ENCODE measurements at regions not wholly inside any gene's neighbourhood (a gene's known extent, or its start where the extent isn't known, plus 50 kb on each side); places are given as distances from the start of the nearest gene placed in this dataset.

DNA sequence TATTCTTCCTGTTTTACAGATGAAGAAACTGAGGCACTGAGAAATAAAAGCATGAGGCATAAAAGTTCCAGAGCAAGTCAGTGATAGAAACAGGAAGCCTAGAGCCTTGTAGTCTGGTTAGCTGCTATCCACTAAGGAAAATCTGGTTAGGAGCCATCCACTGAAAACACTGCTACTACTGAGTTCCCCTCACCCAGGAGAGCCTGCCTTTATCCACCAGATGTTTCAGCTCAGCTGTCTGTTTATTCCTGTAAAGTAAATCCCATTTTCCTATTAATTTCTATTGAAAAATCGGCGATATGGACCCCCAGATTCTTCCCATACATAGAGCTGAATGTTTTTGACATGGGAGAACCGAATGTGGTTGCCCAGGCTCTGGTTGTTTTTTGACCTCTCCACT lies 63.7 kb upstream of the LMO4 start:
- H3K18ac ChIP-seq (ENCODE audit: insufficient read length, low read depth, low read length): no peak overlapping the region
- no peak overlapping the region for H2BK12ac ChIP-seq (ENCODE audit: insufficient read length, low read depth, low read length)
- H4K20me1 ChIP-seq (ENCODE audit: control insufficient read depth, insufficient read depth, insufficient read length): no peaks in the 10 kb centered on the region
- H3T11ph ChIP-seq (ENCODE audit: low read length): no peak overlapping the region
- no peaks in the 10 kb centered on the region for H3K79me2 ChIP-seq (ENCODE audit: insufficient read depth, low read length)
- no peak overlapping the region for H3K23ac ChIP-seq (ENCODE audit: insufficient read length, low read depth, low read length)
- no peaks in the 10 kb centered on the region for H3K23me2 ChIP-seq (ENCODE audit: insufficient read length, low read depth, low read length, poor library complexity, severe bottlenecking)
- H3K9ac ChIP-seq (ENCODE audit: extremely low read depth, insufficient read length, low read length): no peak overlapping the region
- no peak overlapping the region for H2BK5ac ChIP-seq (ENCODE audit: insufficient read length, low read length)
- no peak overlapping the region for H4K8ac ChIP-seq (replicated peaks; ENCODE audit: insufficient read length, low read depth, low read length)
- H3K27me3 ChIP-seq (ENCODE audit: insufficient read depth, low read length): no peaks in the 10 kb centered on the region
- no peak overlapping the region for H2AFZ ChIP-seq (ENCODE audit: low read length)
- no peak overlapping the region for H2BK120ac ChIP-seq (ENCODE audit: low read depth, low read length, poor library complexity, severe bottlenecking)
- no peak overlapping the region for H2BK15ac ChIP-seq (ENCODE audit: low read depth, low read length)
- WGBS (ENCODE audit: extremely low coverage, insufficient read length, low lambda C conversion rate): no CpG with 5 or more reads among the region's 3 CpGs
- H2BK20ac ChIP-seq (ENCODE audit: low read depth, low read length, poor library complexity, severe bottlenecking): no peak overlapping the region
- H3K4me1 ChIP-seq (ENCODE audit: insufficient read depth, low read length): no peaks in the 10 kb centered on the region
- H3K4me1 Mint-ChIP-seq: no peaks in the 10 kb centered on the region
- H3K27ac Mint-ChIP-seq: no peak overlapping the region
- no peak overlapping the region for H3K14ac ChIP-seq (ENCODE audit: insufficient read depth, low read length)
- no peak overlapping the region for H4K91ac ChIP-seq (ENCODE audit: insufficient read length, low read depth, low read length)
- H3K27ac ChIP-seq (ENCODE audit: insufficient read length, low read depth, low read length): no peak overlapping the region
- TF ChIP-seq, protein P1, sequence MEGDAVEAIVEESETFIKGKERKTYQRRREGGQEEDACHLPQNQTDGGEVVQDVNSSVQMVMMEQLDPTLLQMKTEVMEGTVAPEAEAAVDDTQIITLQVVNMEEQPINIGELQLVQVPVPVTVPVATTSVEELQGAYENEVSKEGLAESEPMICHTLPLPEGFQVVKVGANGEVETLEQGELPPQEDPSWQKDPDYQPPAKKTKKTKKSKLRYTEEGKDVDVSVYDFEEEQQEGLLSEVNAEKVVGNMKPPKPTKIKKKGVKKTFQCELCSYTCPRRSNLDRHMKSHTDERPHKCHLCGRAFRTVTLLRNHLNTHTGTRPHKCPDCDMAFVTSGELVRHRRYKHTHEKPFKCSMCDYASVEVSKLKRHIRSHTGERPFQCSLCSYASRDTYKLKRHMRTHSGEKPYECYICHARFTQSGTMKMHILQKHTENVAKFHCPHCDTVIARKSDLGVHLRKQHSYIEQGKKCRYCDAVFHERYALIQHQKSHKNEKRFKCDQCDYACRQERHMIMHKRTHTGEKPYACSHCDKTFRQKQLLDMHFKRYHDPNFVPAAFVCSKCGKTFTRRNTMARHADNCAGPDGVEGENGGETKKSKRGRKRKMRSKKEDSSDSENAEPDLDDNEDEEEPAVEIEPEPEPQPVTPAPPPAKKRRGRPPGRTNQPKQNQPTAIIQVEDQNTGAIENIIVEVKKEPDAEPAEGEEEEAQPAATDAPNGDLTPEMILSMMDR (conservative IDR thresholded peaks at IDR 0.05): no peak
- H3K4me2 ChIP-seq (ENCODE audit: insufficient read depth, insufficient read length, low read length): no peak overlapping the region
- DNase-seq: no peak
- no peaks in the 10 kb centered on the region for H3K9me3 ChIP-seq (ENCODE audit: control insufficient read depth, low read depth, low read length)
- H3K9me3 Mint-ChIP-seq: no peaks in the 10 kb centered on the region
- no peaks in the 10 kb centered on the region for H3K36me3 Mint-ChIP-seq (ENCODE audit: insufficient read depth in 1 of 3, low read depth in 3 of 3)
- H2AK5ac ChIP-seq (ENCODE audit: insufficient read length, low read length): no peak overlapping the region
- no peak overlapping the region for H4K5ac ChIP-seq (ENCODE audit: insufficient read length, low read depth, low read length)
- no peak overlapping the region for H3K4ac ChIP-seq (ENCODE audit: low read depth, low read length)
- H3K56ac ChIP-seq (ENCODE audit: insufficient read length, low read depth, low read length): no peak overlapping the region
- no peaks in the 10 kb centered on the region for H3K27me3 Mint-ChIP-seq (ENCODE audit: low read depth)
- no peaks in the 10 kb centered on the region for H3K79me1 ChIP-seq (ENCODE audit: insufficient read depth, low read depth, low read length, poor library complexity, severe bottlenecking)
- H3K4me3 Mint-ChIP-seq: no peak overlapping the region
